T-helper 1 cell treated with Interleukin-12 subunit alpha and Interleukin-12 subunit beta and Interleukin-4 antibody, amounts not matched to agents 30 μg/mL and 1 μg/mL, for 36 hours (primary cell): ENCODE measurements at regions not wholly inside any gene's neighbourhood (a gene's known extent, or its start where the extent isn't known, plus 50 kb on each side); places are given as distances from the start of the nearest gene placed in this dataset.

ENCODE experiments used
- H3K27ac Mint-ChIP-seq: one replicate; pipeline ENCODE4 v1.8.0; 2021; ENCODE audit warnings: mild to moderate bottlenecking, mixed read lengths
- H3K27me3 Mint-ChIP-seq: one replicate; pipeline ENCODE4 v1.8.0; 2021; ENCODE audit warnings: low read depth, mixed read lengths
- H3K36me3 Mint-ChIP-seq: one replicate; pipeline ENCODE4 v1.8.0; 2021; ENCODE audit warnings: low read depth, mixed read lengths
- H3K4me1 Mint-ChIP-seq: one replicate; pipeline ENCODE4 v1.8.0; 2021; ENCODE audit warnings: low read depth, mixed read lengths
- H3K4me3 Mint-ChIP-seq: one replicate; pipeline ENCODE4 v1.8.0; 2021; ENCODE audit warnings: mild to moderate bottlenecking, moderate library complexity, mixed read lengths
- H3K9me3 Mint-ChIP-seq: one replicate; pipeline ENCODE4 v1.8.0; 2021; ENCODE audit warnings: mixed read lengths

- Mint-ChIP-seq H3K36me3 (no peaks in the 10 kb centered on the region), H3K4me3 (no peak overlapping the region), H3K4me1 (peaks cover 7% of the 10 kb centered on the region), H3K27me3 (peaks cover 6% of the 10 kb centered on the region), H3K9me3 (no peaks in the 10 kb centered on the region), H3K27ac (no peak overlapping the region)
These were observed 53.5 kb upstream of the TIPARP start for GRCh38 chr3:156620901-156621300.

GRCh38 chr3:156620260-156620659, 54.1 kb upstream of the TIPARP start:
- peaks cover 11% of the 10 kb centered on the region for H3K4me1 Mint-ChIP-seq
- no peaks in the 10 kb centered on the region for H3K36me3 Mint-ChIP-seq
- no peak overlapping the region for H3K4me3 Mint-ChIP-seq
- H3K27ac Mint-ChIP-seq: no peak overlapping the region
- no peaks in the 10 kb centered on the region for H3K9me3 Mint-ChIP-seq
- peaks cover 6% of the 10 kb centered on the region for H3K27me3 Mint-ChIP-seq

- peaks cover 6% of the 10 kb centered on the region for H3K27me3 Mint-ChIP-seq
- H3K4me1 Mint-ChIP-seq: peaks cover 16% of the 10 kb centered on the region
- H3K4me3 Mint-ChIP-seq: no peak overlapping the region
- no peak overlapping the region for H3K27ac Mint-ChIP-seq
- H3K9me3 Mint-ChIP-seq: no peaks in the 10 kb centered on the region
- H3K36me3 Mint-ChIP-seq: no peaks in the 10 kb centered on the region
These were observed 55.0 kb upstream of the TIPARP start for GRCh38 chr3:156619376-156619775.

GRCh38 chr3:156617781-156618180, 56.6 kb upstream of the TIPARP start:
- Mint-ChIP-seq H3K4me3 (no peak overlapping the region), H3K27ac (no peak overlapping the region), H3K36me3 (no peaks in the 10 kb centered on the region), H3K27me3 (peaks cover 6% of the 10 kb centered on the region), H3K4me1 (peaks cover 19% of the 10 kb centered on the region), H3K9me3 (no peaks in the 10 kb centered on the region)

GRCh38 chr3:156617145-156617544, 57.2 kb upstream of the TIPARP start:
- H3K4me1 Mint-ChIP-seq: peaks cover 19% of the 10 kb centered on the region
- H3K4me3 Mint-ChIP-seq: no peak overlapping the region
- no peaks in the 10 kb centered on the region for H3K36me3 Mint-ChIP-seq
- no peaks in the 10 kb centered on the region for H3K9me3 Mint-ChIP-seq
- peaks cover 6% of the 10 kb centered on the region for H3K27me3 Mint-ChIP-seq
- H3K27ac Mint-ChIP-seq: no peak overlapping the region

- Mint-ChIP-seq H3K4me1 (peaks cover 18% of the 10 kb centered on the region), H3K9me3 (no peaks in the 10 kb centered on the region), H3K4me3 (no peak overlapping the region), H3K27me3 (peaks cover under 1% of the 10 kb centered on the region), H3K27ac (no peak overlapping the region), H3K36me3 (no peaks in the 10 kb centered on the region)
These were observed 58.7 kb upstream of the TIPARP start for GRCh38 chr3:156615592-156616173.

GRCh38 chr3:156614642-156615511, 59.5 kb upstream of the TIPARP start:
- no peak overlapping the region for H3K27ac Mint-ChIP-seq
- H3K36me3 Mint-ChIP-seq: peaks cover 2% of the 10 kb centered on the region
- H3K4me3 Mint-ChIP-seq: no peak overlapping the region
- H3K27me3 Mint-ChIP-seq: peaks cover 4% of the 10 kb centered on the region
- H3K9me3 Mint-ChIP-seq: no peaks in the 10 kb centered on the region
- peaks cover 16% of the 10 kb centered on the region for H3K4me1 Mint-ChIP-seq

- Mint-ChIP-seq H3K36me3 (peaks cover 2% of the 10 kb centered on the region), H3K27me3 (peaks cover 17% of the 10 kb centered on the region), H3K9me3 (no peaks in the 10 kb centered on the region), H3K4me3 (no peak overlapping the region), H3K4me1 (peaks cover 25% of the 10 kb centered on the region), H3K27ac (no peak overlapping the region)
These were observed 58.0 kb upstream of the SSR3 start for GRCh38 chr3:156612903-156613302.

GRCh38 chr3:156611870-156612494, 57.1 kb upstream of the SSR3 start:
- H3K27ac Mint-ChIP-seq: no peak overlapping the region
- H3K36me3 Mint-ChIP-seq: peaks cover 2% of the 10 kb centered on the region
- peaks cover 30% of the 10 kb centered on the region for H3K4me1 Mint-ChIP-seq
- H3K9me3 Mint-ChIP-seq: no peaks in the 10 kb centered on the region
- H3K4me3 Mint-ChIP-seq: no peak overlapping the region
- peaks cover 22% of the 10 kb centered on the region for H3K27me3 Mint-ChIP-seq

GRCh38 chr3:156610154-156610553, 55.2 kb upstream of the SSR3 start:
- H3K36me3 Mint-ChIP-seq: peaks cover 2% of the 10 kb centered on the region
- no peaks in the 10 kb centered on the region for H3K9me3 Mint-ChIP-seq
- peaks cover 32% of the 10 kb centered on the region for H3K4me1 Mint-ChIP-seq
- H3K27ac Mint-ChIP-seq: no peak overlapping the region
- no peak overlapping the region for H3K4me3 Mint-ChIP-seq
- H3K27me3 Mint-ChIP-seq: peaks cover 26% of the 10 kb centered on the region

GRCh38 chr3:156609546-156609945, 54.6 kb upstream of the SSR3 start:
- Mint-ChIP-seq H3K9me3 (no peaks in the 10 kb centered on the region), H3K27me3 (peaks cover 26% of the 10 kb centered on the region), H3K27ac (no peak overlapping the region), H3K4me3 (no peak overlapping the region), H3K36me3 (peaks cover 2% of the 10 kb centered on the region), H3K4me1 (peaks cover 28% of the 10 kb centered on the region)

- Mint-ChIP-seq H3K36me3 (peaks cover 2% of the 10 kb centered on the region), H3K27me3 (peaks cover 26% of the 10 kb centered on the region), H3K4me3 (no peak overlapping the region), H3K4me1 (peaks cover 26% of the 10 kb centered on the region), H3K9me3 (no peaks in the 10 kb centered on the region), H3K27ac (no peak overlapping the region)
These were observed 53.9 kb upstream of the SSR3 start for GRCh38 chr3:156608601-156609514.

- Mint-ChIP-seq H3K27me3 (peaks cover 26% of the 10 kb centered on the region), H3K36me3 (peaks cover 2% of the 10 kb centered on the region), H3K27ac (peak overlapping the region; percentile 67), H3K4me3 (peak overlapping the region; percentile 83), H3K9me3 (no peaks in the 10 kb centered on the region), H3K4me1 (peaks cover 39% of the 10 kb centered on the region)
These were observed 51.8 kb upstream of the SSR3 start for GRCh38 chr3:156606729-156607128.
